ENCODE measurements at regions not wholly inside any gene's neighbourhood (a gene's known extent, or its start where the extent isn't known, plus 50 kb on each side); places are given as distances from the start of the nearest gene placed in this dataset.

DNA sequence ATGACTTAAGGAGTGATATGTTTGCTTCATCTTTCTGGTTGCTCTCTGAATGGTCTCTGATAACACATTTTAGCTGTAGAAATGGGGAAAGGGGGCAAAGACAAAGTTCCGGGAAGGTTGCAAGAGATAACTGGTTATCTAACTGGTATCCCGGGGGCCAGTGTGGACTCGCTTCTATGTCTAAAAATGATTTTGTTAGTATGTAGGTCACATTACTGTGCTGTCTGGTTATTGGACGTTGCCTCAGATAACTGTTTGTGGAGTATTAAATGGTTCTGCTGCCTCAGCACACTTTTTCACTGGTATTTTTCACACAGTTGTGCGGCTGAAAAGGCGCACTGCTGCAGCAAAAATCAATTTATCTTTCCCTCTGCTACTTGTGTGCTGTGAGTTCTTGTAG is 63.0 kb upstream of the ZNF536 start:
- TF ChIP-seq, protein P1, sequence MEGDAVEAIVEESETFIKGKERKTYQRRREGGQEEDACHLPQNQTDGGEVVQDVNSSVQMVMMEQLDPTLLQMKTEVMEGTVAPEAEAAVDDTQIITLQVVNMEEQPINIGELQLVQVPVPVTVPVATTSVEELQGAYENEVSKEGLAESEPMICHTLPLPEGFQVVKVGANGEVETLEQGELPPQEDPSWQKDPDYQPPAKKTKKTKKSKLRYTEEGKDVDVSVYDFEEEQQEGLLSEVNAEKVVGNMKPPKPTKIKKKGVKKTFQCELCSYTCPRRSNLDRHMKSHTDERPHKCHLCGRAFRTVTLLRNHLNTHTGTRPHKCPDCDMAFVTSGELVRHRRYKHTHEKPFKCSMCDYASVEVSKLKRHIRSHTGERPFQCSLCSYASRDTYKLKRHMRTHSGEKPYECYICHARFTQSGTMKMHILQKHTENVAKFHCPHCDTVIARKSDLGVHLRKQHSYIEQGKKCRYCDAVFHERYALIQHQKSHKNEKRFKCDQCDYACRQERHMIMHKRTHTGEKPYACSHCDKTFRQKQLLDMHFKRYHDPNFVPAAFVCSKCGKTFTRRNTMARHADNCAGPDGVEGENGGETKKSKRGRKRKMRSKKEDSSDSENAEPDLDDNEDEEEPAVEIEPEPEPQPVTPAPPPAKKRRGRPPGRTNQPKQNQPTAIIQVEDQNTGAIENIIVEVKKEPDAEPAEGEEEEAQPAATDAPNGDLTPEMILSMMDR (IDR thresholded peaks at IDR 0.05; ENCODE audit: low read depth, low read length, missing input control) = no peak
- TF ChIP-seq TAF1 (conservative IDR thresholded peaks at IDR 0.05) (no peak), MAX (IDR thresholded peaks at IDR 0.05) (no peak), ZBTB33 (IDR thresholded peaks at IDR 0.05) (no peak), FOXA1 (IDR thresholded peaks at IDR 0.05) (no peak), EGR1 (IDR thresholded peaks at IDR 0.05; ENCODE audit: low read depth in 2 of 2) (no peak), ATF3 (IDR thresholded peaks at IDR 0.05) (no peak), GABPA (IDR thresholded peaks at IDR 0.05 in 1 of 2, conservative IDR thresholded peaks at IDR 0.05 in 1 of 2) (no peak), SP1 (IDR thresholded peaks at IDR 0.05) (no peak), RXRA (IDR thresholded peaks at IDR 0.05) (no peak), YY1 (IDR thresholded peaks at IDR 0.05) (no peak), FOXA2 (IDR thresholded peaks at IDR 0.05) (no peak), HNF4A (conservative IDR thresholded peaks at IDR 0.05) (no peak)

Measured in liver (tissue), 3 donors.